Neural cell (in vitro differentiated cells): ENCODE measurements at regions not wholly inside any gene's neighbourhood (a gene's known extent, or its start where the extent isn't known, plus 50 kb on each side); places are given as distances from the start of the nearest gene placed in this dataset.

Experiments
- EP300 ChIP-seq: fragments of 450-650 bp; conservative IDR thresholded peaks from 2 replicates; pipeline ENCODE4 v1.6.1; 2014; ENCODE audit warnings: antibody characterized with exemption, mild to moderate bottlenecking, moderate library complexity; ENCODE audit not compliant: poor library complexity, severe bottlenecking
- RAD21 ChIP-seq: fragments of 450-650 bp; conservative IDR thresholded peaks from 2 replicates; pipeline ENCODE4 v1.6.1; 2014; ENCODE audit warnings: antibody characterized with exemption, mild to moderate bottlenecking, moderate library complexity
- REST ChIP-seq: IDR thresholded peaks from 2 replicates; pipeline ENCODE4 v1.6.1; 2012; ENCODE audit warnings: borderline replicate concordance
- TAF1 ChIP-seq: IDR thresholded peaks from 2 replicates; pipeline ENCODE4 v1.6.1; 2012; ENCODE audit warnings: low read depth
- TF ChIP-seq, protein P1 (sequence below): fragments of 450-650 bp; IDR thresholded peaks from 2 replicates; pipeline ENCODE4 v1.5.1; 2014; ENCODE audit warnings: antibody characterized with exemption, mild to moderate bottlenecking, moderate library complexity; ENCODE audit not compliant: poor library complexity, severe bottlenecking

DNA sequence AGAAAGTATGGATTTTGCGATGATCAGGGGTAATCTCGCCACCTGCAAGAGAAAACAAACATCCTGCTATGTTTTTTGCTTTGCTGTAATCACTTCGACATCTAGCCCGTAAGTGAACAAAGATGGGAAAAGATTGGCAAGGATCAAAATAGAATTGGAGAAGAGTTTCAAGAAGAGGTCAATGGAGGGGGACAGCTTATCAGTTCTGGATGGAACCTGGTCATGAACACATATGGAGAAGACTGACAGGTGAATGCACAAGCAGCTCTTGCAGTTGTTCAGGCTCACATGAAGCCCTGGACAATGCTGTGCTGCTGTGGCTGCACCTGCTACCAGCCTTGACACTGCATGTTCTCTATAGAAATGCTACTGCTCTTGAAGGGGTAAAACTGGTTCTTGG, 222.1 kb downstream of the BCAS1 start:
- TF ChIP-seq TAF1 = no peak
- no peak for TF ChIP-seq RAD21
- TF ChIP-seq EP300 = no peak
- TF ChIP-seq, protein P1, sequence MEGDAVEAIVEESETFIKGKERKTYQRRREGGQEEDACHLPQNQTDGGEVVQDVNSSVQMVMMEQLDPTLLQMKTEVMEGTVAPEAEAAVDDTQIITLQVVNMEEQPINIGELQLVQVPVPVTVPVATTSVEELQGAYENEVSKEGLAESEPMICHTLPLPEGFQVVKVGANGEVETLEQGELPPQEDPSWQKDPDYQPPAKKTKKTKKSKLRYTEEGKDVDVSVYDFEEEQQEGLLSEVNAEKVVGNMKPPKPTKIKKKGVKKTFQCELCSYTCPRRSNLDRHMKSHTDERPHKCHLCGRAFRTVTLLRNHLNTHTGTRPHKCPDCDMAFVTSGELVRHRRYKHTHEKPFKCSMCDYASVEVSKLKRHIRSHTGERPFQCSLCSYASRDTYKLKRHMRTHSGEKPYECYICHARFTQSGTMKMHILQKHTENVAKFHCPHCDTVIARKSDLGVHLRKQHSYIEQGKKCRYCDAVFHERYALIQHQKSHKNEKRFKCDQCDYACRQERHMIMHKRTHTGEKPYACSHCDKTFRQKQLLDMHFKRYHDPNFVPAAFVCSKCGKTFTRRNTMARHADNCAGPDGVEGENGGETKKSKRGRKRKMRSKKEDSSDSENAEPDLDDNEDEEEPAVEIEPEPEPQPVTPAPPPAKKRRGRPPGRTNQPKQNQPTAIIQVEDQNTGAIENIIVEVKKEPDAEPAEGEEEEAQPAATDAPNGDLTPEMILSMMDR = no peak
- no peak for TF ChIP-seq REST
